NCI-H82 treated with DMSO at 0.1 percent for 48 hours (cell line): ENCODE measurements at regions not wholly inside any gene's neighbourhood (a gene's known extent, or its start where the extent isn't known, plus 50 kb on each side); places are given as distances from the start of the nearest gene placed in this dataset.
"Not testable (repeated sequence)": the region's sequence is repeated elsewhere in the genome, so short reads cannot be mapped to it uniquely, and the experiment has no call there.

Experiments
- DNase-seq: peaks from one replicate; lab custom pipeline; 2025; ENCODE audit not compliant: unreplicated experiment; lab: John Stamatoyannopoulos, UW

DNA sequence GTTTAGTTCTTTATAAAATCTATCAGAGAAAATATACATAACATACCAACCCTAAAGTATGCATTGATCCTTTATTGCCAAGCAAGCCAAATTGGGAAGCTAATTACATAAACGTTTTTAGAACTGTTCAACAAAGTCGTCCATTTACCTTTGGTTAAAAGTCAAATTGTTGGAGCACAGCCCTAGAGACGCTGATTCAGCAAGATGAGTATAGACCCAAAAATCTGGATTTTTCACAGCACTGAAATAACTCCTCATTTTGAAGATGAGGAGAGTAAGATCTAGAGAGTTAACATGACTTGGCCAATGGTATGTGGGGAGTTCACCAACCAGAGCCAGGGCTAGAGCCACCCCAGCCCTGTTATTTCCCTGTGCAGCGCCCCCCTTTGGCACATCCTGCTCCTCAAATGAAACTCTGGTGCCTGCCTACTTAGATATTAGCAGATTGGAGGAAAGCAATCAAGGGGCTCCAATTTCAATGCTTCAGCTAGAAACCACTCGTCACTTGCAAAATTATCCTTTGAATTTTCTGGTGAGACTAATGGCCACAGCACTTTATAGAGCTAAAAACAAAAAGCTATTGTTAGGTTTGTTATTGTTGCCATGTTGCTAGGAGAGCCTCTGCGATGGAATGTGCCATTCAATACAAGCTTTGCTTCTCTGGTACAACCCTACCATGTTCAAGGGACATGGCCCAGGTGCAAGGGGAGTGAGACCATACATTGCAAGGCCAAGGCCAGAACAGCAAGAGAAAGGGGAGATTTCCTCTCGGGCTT is 132.6 kb upstream of the ZEB1 start:
- DNase-seq = no peak

- DNase-seq = no peak
These were observed 131.8 kb upstream of the ZEB1 start for GRCh38 chr10:31187182-31187581.

GRCh38 chr10:31187607-31188210 is 131.3 kb upstream of the ZEB1 start:
- DNase-seq = no peak

DNA sequence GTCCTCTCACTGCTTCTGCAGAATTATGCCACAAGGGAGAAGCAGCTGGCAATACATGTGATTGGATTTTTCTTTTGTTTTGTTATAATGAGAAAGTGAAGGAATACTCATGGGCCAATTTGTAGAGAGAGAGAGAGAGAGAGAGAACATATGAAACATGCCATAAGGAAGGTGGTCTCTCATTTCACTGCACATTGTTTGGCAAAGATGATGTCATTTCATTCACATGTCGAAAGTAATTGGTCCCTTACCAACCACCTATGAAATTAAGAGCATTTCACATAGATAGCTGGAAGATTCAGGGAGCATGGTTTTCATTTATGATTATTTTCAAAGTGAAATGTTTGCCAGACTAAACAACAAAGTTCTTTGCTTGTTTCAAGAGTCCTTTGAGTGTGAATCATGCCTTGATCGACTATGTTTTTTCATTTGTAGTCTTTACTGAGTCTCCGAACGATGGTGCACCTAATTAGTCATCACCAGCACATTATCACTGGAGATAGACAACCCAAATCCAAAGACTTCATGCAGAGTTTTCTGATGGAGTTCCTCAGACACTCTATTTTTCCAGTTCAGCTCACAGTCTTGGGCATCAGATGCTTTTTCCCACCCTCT is 130.1 kb upstream of the ZEB1 start:
- no peak for DNase-seq

- DNase-seq = no peak
These were observed 128.5 kb upstream of the ZEB1 start for GRCh38 chr10:31190488-31190887.

GRCh38 chr10:31192475-31192874 is 126.5 kb upstream of the ZEB1 start:
- no peak for DNase-seq

DNA sequence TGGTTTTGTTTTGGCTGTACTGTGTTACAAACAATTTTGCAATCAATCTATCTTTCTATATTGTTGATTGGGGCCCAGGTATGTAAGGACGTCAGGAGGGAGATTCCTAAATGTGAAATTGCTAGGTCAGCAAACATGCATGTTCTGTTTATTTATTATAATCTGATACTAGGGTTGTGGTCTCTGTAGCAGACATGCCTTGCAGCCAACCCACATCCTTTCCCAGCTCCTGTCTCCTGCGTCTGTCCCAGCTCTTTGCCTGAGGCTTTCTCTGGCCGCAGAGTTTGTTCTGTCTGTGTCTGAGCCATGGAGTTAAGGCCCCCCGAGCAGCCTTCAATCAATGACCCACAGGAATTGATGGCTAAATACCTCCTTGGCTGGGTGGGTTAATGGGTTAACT is 124.0 kb upstream of the ZEB1 start:
- DNase-seq = no peak

- no peak for DNase-seq
These were observed 121.1 kb upstream of the ZEB1 start for GRCh38 chr10:31197886-31198285.

- DNase-seq = no peak
These were observed 114.9 kb upstream of the ZEB1 start for GRCh38 chr10:31204090-31204489.

GRCh38 chr10:31207636-31208035 is 111.4 kb upstream of the ZEB1 start:
- DNase-seq = no peak

GRCh38 chr10:31209478-31209877 is 109.5 kb upstream of the ZEB1 start:
- no peak for DNase-seq

DNA sequence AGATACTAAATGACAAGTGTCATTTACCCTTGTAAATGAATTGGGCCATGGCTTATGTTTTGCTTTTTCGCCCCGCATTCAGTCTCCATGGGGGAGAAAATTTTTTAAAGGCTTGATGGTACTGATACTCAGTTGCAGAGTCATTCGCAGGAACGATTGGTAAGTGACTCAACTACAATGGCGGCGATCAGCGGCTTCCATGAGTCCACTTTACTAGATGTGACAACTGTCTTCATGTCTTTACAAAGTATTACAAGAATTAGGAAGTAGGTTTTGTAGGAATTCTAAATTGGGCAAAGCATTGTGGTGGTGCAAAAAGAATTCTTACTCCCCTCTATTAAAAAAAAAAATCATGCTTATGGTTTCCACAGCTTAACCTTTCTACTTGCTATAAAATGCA is 108.8 kb upstream of the ZEB1 start:
- no peak for DNase-seq

DNA sequence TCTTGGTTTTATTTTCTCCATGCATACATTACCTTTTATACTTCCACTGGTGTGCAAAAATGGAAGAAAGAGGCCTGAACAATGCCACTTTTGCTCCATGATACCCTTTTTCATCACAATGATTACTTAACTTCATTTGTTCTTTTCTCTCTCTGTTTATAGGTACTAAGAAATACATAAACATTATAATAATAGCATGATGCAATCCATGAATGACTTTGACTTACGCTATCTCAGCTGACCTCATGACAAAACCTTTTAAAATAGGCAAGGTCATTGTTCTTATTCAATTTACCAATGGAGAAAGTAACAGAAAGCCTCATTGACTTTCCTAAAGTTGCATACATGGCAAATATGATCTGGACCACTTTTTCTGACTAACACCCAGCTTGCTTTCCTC is 105.1 kb upstream of the ZEB1 start:
- no peak for DNase-seq

DNA sequence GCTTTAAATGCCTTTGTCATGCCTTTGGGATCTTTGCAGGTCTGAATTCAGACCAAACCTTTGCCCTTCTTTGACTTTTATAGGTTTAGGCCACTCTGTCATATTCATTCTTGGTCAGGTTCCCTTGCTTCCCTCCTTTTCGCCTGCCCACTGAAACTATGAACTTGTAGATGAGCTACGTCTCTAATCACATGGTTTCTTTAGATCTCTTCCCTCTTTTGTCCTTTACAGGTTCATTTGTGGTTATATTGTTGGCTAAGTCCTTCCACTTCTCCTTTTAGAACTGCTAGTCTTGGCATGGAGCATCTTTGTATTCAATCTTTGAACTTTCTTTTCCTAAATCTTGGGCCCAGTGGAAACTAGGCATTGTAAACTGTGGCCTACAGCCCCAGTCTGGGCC is 104.0 kb upstream of the ZEB1 start:
- no peak for DNase-seq

- DNase-seq = no peak
These were observed 99.7 kb upstream of the ZEB1 start for GRCh38 chr10:31219306-31219705.

- DNase-seq = not testable (repeated sequence)
These were observed 90.2 kb upstream of the ZEB1 start for GRCh38 chr10:31228780-31229179.

- DNase-seq = no peak
These were observed 79.1 kb upstream of the ZEB1 start for GRCh38 chr10:31239961-31240360.

GRCh38 chr10:31242902-31243301 is 76.1 kb upstream of the ZEB1 start:
- DNase-seq = no peak

- not testable (repeated sequence) for DNase-seq
These were observed 67.9 kb upstream of the ZEB1 start for GRCh38 chr10:31251118-31251517.

GRCh38 chr10:31253237-31253636 is 65.8 kb upstream of the ZEB1 start:
- DNase-seq = no peak

GRCh38 chr10:31261511-31262311 is 57.3 kb upstream of the ZEB1 start:
- DNase-seq = no peak

DNA sequence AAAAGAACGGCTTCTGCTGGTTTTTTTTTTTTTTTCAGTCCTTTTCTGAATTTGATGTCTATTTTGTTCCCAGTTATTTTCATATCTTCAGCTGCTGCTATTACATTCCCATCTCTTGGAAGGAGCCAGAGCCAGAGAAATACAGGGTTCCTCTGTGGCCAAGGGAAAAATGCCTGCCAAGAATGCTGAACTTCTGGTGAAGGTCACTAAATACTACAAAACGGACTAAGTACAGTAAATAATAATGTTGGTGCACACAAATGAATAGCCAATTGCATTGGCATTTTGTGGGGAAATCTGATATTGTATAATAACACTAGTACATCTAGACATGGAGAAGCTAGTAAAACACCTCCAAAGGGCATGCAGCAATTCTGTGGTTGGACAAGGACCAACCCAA is 56.3 kb upstream of the ZEB1 start:
- DNase-seq = no peak
